Stimulated activated CD8-positive, alpha-beta memory T cell treated with anti-CD3 and anti-CD28 coated beads, Interleukin-7, amount 100 ng/mL, for 48 hours (primary cell): ENCODE measurements at regions not wholly inside any gene's neighbourhood (a gene's known extent, or its start where the extent isn't known, plus 50 kb on each side); places are given as distances from the start of the nearest gene placed in this dataset.
"Not testable (repeated sequence)": the region's sequence is repeated elsewhere in the genome, so short reads cannot be mapped to it uniquely, and the experiment has no call there.

ENCODE experiments used
- DNase-seq, 2 donors: peaks; one replicate each; pipeline ENCODE4 v3.0.0-alpha.2; 2020; ENCODE audit warnings: low read depth in 1 of 2; ENCODE audit errors: extremely low read depth in 1 of 2

DNA sequence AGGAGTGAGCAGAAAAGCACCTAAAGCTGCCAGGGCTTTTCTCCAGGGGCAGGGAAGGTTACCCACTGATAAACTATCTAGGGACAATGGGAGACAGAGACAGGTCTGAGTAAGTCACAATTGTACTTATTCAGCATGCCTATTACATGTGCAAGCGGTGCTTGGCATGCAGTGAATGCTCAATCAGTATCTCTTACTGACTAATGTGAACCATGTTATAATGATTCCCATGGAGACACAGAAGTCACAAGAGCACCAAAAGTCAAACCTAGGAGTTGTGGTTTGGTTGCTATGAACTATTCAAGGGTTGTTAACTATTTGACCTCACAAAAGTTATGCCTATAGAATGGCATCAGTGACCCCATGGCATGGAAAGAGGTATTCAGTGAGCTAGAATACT lies 50.0 kb upstream of the RASGRP1 start:
- DNase-seq = no peak

DNA sequence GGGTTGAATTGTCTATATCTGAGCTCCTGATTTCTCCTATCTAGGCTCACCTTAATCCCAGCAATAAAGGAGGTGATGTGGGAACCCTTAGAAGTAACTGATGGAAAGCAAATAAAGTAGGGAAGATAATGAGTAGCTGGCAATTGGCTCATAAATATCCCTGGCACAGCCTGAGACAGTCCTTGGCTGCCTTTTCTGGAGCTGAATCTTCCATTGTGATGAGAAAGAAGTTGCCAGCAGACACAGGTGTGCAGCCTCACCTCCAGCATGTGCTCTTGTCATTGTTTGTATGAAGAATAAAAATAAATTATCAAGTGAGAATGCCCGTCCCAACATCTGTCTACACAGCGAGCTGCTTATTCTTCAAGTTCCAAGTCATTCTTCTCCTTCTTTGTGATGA lies 53.2 kb upstream of the RASGRP1 start:
- DNase-seq = no peak

GRCh38 chr15:38618242-38618955 lies 53.8 kb upstream of the RASGRP1 start:
- DNase-seq = no peak

DNA sequence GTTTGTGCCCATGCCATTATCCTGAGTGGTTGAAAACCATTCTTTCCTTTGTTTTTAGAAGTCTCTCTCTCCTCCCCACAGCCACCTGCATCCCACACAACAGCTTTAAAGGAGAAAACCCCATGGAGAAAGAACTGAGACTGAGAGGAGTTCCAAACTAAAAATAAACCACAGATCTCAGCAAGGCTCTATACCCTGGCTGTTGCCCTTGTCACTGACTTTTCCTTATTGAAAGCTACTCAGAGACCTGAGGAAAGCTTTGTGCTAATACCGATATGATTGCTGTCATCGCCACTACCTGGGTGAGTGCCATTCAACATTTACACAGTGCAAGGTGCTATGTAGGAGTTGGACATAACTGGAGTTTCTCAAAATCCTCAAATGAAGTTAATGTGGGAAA lies 55.5 kb upstream of the RASGRP1 start:
- no peak for DNase-seq

GRCh38 chr15:38620851-38621594 lies 56.4 kb upstream of the RASGRP1 start:
- no peak for DNase-seq

DNA sequence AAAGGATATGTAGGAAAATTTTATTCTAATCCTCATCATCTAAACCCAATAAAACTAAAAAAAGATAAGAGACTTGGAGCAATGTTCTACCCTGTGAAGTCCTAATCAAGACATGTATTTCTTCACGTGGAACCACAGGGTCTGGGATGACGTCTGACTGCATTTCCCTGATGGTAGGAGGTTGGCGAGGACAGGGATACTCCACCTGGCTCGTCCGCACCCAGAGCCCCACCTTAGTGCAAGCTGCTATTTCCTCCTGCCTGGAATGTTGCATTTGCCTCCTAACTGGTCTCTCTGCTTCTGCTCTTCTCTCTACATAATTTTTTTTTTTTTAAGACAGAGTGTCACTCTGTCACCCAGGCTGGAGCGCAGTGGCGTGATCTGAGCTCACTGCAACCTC lies 57.7 kb upstream of the RASGRP1 start:
- DNase-seq = no peak

DNA sequence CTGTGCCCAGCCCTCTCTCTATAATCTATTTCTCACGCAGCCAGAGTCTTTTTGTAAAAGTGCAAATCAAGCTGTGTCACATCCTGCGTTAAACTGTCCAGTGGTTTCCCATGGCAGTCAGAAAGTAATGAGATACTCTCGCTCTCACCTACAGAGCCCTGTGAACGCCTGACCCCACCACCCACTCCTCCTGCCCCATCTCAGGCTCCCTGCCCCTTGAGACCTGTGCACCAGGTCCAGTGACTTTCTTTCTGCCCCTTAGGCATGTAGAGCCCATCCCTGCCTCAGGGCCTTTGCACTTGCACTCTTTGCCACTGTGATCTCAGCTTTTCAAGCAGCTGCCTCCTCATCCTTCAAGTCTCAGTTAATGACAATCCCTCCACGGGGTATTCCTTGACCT lies 58.3 kb upstream of the RASGRP1 start:
- DNase-seq = no peak

DNA sequence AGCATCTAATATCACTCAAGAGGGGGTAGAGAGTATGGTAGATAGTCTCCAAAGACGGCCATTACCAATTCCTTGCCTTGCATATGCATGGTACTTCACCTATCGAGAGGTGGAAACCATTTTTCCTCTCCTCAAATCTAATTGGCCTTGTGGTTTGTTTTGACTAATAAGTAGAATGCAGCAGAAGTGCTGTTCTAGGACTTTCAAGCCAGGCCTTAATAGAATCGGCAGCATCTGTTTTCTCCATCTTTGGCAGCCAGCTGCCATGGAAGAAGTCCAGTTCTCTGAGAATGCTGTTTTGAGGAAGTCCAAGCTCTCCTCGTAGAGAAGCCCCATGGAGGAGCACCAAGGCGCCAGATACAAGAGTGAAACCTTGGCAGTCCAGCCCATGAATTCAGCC lies 59.1 kb upstream of the RASGRP1 start:
- DNase-seq = no peak

DNA sequence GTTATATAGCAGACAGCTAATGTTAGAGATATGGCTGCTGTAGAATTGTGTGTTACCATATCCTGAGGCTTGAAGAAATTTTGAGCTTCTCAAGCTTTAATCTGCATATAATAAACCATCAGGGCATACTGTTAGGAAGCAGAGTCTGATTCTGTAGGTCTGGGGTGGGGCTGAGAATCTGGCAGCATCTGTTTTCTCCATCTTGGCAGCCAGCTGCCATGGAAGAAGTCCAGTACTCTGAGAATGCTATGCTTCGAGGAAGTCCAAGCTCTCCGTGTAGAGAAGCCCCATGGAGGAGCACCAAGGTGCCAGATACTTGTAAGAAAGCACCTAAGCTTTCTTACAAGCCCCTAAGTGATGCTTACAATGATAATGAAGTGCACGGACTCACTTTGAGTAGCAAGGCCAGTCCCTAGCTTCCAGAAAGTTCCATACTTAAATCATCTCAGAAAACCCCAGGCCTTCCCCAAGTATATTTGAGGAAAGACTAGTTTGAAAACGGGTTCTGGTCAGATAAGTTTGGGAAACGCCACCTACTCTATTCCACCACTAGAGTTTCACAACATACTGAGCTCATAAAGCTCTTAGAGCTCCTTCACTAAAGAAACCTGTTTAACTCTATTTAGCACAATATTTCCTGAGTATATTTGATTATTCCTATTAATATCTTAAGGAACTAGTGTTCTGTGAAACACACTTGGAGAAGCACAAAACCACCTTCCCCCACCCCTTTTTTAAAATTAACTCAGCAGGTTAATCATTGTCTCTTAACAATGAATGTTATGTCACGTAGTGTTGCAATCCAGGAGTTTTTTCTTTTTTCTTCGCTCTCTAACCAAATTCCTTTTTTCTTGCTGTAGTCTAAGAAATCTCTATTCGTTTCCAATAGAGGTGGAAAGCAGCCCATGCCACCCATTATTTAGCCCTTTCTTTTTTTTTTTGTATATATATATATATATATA lies 59.9 kb upstream of the RASGRP1 start:
- DNase-seq = no peak

DNA sequence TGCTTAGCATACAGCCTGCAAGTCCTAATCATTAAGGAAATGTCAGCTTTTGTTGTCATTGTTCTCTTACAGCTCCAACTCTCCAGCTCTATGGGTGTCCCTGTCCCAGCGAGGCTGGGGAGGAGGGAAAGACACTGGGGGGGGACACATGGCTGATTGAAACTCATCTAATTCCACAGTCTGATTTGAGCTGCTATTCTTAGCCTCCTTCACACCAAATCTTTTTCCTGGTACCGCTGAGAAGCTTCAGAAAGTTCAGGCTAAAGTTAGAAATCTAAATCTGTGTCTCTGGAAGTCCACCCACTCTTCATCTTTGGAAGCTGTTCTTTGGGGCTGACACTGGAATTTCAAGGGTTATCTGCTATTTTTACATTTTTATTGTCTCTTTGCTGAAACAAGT lies 61.3 kb upstream of the RASGRP1 start:
- DNase-seq = no peak

DNA sequence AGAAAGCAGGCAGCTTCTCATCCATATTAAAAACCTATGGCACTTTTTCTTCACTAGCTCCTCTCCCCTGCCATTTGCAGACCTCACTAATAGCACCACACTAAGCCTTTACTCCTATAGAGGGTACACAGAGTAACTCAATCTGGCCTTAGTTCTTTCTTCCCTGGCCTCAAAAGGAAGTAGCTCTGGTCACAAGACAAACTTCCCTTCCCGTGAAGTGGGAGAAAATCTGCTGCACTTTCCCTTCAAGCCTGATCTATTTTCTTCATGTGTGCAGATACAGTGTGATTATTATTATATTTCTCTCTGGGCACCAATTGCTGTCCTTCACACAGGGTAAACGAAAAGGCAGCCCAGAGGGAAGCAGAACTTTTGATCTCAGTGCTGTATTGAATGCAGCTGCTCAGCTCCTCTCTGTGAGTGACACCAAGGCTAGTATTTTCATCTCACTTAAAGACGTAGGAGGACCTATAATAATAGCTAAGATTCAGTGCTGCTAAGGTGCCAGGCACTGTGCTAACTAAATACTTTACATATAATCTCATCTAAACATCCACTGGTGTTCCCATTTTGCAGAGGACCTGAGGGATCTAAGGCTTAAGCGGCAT lies 61.9 kb upstream of the RASGRP1 start:
- DNase-seq = no peak

DNA sequence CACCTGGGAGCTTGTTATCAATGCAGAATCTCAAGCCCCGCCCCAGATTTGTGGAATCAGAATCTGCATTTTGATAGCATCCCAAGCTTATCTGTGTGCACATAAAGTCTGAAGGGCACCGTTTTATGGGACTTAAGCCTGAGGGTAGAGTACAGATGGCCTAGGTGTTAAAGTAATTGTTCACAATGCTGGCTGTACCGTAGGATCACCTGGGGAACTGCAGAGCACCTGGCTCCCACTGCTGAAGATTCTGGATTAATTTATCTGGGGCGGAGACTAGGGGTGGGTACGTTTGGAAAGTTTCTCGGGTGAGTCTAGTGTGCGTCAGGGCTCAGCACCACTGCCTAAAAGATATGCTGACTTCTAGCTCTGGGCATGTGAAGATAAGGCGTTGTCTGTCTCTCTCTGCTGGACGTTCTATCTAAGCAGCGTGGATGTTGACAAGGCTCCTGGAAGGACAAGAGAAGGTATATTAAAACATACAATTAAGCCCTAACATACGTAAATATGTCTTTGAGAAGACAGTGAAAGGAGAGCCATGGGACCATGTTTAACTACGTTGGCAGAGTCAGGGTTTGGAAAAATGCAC lies 63.2 kb upstream of the RASGRP1 start:
- no peak for DNase-seq

GRCh38 chr15:38631119-38632075 lies 66.8 kb upstream of the RASGRP1 start:
- no peak for DNase-seq

DNA sequence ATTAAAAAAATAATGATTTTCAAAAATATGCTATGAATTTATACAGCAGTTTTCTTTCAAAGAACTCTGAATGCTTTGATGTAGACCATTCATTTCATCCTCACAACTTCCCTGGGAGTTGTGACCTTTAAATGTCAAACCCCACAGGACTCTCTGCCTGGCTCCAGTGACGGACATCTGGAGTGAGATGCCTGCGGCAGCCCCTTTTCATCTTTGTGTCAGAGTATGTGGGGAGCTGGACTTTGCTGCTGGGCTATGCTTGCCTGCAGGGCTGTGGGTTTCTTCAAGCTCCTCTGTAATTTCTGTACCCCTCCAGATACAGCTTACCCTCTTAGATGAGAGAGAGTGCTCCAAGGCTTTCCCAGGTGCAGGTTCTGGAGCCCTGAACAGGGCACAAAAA lies 70.6 kb upstream of the RASGRP1 start:
- DNase-seq = no peak

GRCh38 chr15:38636597-38636996 lies 72.0 kb upstream of the RASGRP1 start:
- no peak for DNase-seq

- no peak for DNase-seq
Measured at GRCh38 chr15:38638126-38638525, 73.5 kb upstream of the RASGRP1 start.

DNA sequence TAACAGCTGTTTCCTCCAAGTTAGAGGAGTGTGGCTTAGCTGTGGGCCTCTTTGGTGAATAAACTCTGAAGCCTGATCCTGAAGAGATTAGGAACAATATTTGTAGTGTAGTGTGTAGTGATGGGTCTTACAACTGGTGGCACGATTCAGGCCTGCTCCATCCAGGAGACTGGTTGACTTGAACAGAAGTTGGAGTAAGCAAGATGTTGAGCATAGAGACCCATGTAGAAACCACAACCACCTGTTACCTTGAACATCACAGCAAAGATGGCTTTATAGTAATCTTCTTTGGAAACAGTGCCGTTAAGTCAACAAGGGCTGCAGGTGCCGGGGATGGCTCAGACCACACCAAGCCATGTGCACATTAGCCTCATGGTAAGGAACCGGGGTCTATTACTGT lies 74.2 kb upstream of the RASGRP1 start:
- no peak for DNase-seq

- no peak for DNase-seq
Measured at GRCh38 chr15:38642689-38643270, 78.2 kb upstream of the RASGRP1 start.

DNA sequence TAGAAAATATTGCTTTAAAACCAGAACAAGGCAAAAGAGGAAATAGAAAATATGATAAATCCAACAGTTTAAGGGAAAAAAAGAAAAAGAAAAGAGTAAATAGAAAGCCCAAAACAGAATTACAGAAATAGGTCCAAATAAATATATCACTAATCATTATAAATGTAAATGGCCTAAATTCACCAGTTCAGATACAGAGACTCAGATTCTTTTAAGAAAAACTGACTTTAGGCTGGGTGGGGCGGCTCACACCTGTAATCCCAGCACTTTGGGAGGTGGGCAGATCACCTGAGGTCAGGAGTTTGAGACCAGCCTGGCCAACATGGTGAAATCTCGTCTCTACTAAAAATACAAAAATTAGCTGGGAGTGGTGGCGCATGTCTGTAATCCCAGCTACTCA lies 79.7 kb upstream of the RASGRP1 start:
- DNase-seq = not testable (repeated sequence)
